Hepatocyte (in vitro differentiated cells): ENCODE measurements at regions not wholly inside any gene's neighbourhood (a gene's known extent, or its start where the extent isn't known, plus 50 kb on each side); places are given as distances from the start of the nearest gene placed in this dataset.

Source experiments
- EZH2 ChIP-seq: fragments of 200-600 bp; sonication (generic); IDR thresholded peaks from 2 replicates; pipeline ENCODE4 v1.6.1; 2016; ENCODE audit warnings: antibody characterized with exemption, mild to moderate bottlenecking, borderline replicate concordance
- EZH2phosphoT487 ChIP-seq: fragments of 200-600 bp; sonication (generic); IDR thresholded peaks from one replicate; pipeline ENCODE4 v1.6.1; 2018; ENCODE audit warnings: antibody characterized with exemption, mild to moderate bottlenecking, low read depth, moderate library complexity; ENCODE audit not compliant: unreplicated experiment, severe bottlenecking
- TF ChIP-seq, protein P1 (sequence below): fragments of 200-600 bp; sonication (generic); IDR thresholded peaks from 2 replicates; pipeline ENCODE4 v1.5.1; 2016; ENCODE audit warnings: antibody characterized with exemption, mild to moderate bottlenecking; ENCODE audit not compliant: poor library complexity

DNA sequence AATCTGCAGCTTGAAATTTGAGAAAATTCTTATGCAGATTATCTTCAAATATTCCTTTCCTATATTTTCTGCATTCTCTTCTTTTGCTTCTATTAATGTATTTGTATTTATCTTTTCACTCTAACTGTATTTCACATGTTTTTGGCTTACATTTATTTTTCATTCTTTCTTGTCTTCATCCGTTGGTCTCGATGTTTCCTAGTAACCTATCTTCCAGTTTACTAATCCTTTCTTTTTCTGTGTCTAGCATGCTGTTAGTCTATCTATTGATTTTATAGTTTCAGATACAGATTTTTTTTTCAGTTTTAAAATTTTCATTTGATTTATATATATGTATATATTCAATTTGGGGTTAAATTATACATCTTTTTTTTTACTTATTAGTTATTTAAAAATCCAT is 556.2 kb downstream of the RFPL4B start:
- TF ChIP-seq, protein P1, sequence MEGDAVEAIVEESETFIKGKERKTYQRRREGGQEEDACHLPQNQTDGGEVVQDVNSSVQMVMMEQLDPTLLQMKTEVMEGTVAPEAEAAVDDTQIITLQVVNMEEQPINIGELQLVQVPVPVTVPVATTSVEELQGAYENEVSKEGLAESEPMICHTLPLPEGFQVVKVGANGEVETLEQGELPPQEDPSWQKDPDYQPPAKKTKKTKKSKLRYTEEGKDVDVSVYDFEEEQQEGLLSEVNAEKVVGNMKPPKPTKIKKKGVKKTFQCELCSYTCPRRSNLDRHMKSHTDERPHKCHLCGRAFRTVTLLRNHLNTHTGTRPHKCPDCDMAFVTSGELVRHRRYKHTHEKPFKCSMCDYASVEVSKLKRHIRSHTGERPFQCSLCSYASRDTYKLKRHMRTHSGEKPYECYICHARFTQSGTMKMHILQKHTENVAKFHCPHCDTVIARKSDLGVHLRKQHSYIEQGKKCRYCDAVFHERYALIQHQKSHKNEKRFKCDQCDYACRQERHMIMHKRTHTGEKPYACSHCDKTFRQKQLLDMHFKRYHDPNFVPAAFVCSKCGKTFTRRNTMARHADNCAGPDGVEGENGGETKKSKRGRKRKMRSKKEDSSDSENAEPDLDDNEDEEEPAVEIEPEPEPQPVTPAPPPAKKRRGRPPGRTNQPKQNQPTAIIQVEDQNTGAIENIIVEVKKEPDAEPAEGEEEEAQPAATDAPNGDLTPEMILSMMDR, result no peak
- no peak for TF ChIP-seq EZH2
- no peak for TF ChIP-seq EZH2phosphoT487
